T-helper 2 cell (primary cell): ENCODE measurements at regions not wholly inside any gene's neighbourhood (a gene's known extent, or its start where the extent isn't known, plus 50 kb on each side); places are given as distances from the start of the nearest gene placed in this dataset.
"Not testable (repeated sequence)": the region's sequence is repeated elsewhere in the genome, so short reads cannot be mapped to it uniquely, and the experiment has no call there.

Source experiments
- DNase-seq, 5 experiments: peaks; one replicate each; pipeline versions ENCODE4 v3.0.0 to v3.0.0-alpha.2; 2012 to 2022

DNA sequence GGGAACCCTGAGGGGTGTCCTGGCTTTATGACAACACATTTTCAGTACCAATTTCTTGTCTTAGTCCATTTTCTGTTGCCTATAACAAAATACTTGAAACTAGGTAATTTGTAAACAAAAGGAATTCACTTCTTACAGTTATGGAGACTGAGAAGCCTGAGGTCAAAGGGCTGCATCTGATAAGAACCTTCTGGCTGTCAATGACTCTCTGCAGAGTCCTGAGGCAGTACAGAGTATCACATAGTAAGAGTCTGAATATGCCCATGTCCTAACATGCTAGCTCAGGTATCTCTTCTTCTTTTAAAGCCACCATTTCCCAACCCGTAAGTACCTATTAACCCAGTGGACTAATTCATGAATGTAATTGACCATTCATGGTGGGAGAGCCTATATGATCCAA is 1458.6 kb upstream of the EYS start:
- DNase-seq: no peak

DNA sequence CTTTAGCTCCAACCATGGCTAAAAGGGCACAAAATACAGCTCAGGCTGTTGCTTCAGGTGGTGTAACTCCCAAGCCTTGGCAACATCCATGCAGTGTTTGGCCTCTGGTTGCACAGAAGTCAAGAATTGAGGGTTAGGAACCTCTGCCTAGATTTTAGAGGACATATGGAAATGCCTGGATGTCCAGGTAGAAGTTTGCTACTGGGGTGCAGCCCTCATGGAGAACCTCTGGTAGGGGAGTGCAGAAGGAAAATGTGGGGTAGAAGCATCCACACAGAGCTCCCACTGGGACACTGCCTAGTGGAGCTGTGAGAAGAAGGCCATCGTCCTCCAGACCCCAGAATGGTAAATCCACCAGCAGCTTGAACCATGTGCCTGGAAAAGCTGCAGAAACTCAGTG is 1453.8 kb upstream of the EYS start:
- DNase-seq: no peak

DNA sequence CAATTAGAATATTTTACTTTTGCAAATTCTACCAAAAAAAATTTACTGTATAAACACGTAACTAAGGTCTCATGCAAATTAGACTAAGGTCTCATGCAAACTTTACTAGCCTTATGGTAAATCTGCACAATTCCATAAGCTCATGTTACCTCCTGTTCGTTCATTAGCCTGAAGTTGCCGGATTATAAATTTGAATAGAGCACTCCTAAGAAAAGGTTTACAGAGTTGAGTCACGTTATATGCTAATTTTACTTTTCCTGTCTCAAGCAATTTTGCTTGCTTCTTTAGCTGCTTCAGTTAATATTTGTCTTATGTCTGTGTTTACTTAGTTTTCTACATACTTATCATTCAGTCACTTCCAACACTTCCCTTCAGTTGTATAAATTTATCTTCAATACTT is 1434.0 kb upstream of the EYS start:
- no peak for DNase-seq

DNA sequence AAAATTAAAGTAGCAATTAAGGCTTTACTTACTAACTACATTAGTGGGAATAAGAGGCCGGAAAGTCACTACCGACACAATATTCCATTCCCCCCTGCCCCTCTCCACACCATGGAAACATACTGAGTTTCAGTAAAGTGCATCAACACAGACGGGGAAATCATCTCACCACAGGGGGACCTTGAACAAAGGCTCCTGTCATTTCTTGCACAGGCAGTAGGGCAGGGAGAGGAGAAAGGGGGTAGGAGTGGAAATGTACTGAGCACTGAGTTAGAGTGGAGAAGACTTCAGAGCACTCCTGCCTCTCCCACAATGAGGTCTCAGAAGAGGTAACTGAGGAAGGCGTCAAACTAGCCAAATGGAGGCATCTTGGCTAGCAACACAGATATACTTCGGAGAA is 1426.9 kb upstream of the EYS start:
- no peak for DNase-seq

DNA sequence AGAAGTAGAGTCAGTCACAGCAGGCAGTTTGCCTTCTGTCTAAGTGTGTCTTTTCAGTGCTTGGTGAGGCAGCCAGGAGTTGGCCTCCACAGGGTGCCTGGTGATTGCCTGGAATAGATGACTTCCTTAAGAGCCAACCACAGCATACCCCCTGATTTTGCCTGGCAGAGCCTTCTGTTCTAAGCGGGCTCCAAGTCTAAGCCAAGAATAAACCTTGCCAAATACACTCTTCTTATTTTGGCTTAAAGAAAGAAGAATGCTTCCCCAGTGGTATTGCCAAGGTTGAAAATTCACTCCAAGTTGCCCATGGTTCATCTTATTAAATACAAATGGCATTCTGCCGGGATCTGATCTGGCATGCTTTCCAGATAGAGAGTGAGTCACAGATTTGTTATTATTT is 1424.8 kb upstream of the EYS start:
- DNase-seq: no peak

DNA sequence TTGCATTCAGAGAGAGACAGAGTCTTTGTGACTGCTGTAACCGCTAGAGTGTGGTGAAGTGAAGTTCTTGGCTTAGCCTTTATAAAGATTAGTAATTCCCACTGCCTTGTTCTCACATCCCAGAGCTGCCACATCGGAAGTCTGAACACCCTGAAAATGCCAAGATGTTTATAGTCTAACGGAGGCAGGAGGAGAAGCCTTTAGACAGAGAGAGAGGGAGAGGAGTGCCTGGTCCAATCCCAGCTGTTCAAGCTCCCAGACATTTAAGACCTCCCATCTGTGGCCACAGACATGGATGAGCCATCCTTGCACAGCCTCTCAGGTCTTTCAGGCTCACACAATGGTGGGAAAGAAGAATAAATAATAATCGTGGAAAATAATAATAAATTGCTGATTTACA is 1422.8 kb upstream of the EYS start:
- no peak for DNase-seq

DNA sequence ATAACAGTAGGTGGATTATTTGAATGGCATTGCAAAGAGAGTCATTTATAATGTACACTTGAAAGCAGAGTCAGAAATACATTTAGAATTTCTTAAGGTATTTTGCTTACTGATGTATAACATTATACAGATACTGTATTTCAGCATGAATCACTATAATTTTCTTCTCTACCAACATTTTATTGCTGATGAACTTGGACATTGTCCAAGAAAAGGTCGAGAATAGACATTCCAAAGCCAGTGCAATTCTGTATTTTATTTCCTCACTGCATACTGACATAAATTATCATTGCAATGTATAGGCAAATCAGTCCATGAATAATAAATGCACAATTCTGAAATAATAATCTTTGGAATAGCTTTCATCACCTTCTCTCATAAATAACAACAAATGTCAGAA is 1420.0 kb upstream of the EYS start:
- DNase-seq: no peak

DNA sequence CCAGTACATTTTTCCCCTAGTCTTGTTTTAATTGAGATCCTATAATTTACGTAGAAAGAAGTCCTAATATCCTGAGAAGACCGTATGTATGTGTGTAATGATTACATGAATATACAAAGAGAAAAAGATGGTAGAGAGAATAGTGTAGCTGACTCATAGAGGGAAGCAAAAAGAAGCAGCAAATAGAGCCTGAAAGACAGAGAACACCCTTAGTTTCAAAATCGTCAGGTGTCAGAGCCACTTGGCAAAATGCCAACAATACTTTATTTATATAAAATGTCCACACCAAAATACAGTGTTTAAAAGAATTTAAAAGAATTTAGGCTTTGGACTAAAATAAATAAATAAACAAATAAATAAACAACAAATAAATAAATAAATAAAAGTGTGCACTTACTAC is 1414.1 kb upstream of the EYS start:
- DNase-seq: no peak

DNA sequence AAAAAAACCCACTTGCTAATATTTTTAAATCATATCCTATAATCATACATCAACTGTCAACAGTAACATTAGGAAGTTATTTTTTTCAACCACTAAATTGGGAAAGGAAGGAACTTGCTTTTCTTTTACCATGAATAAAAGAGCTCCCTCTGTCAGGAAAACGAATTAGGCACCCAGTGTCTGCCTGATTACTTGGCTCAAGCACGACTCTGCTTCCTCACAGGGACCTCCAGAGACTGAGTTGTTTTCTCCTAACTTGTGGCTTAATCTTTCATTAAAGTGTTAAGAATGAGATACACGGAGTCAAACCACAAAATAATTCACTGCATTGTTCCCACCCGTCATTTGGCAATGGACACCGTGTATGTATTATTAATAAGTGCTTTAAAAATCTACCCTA is 1405.1 kb upstream of the EYS start:
- no peak for DNase-seq

DNA sequence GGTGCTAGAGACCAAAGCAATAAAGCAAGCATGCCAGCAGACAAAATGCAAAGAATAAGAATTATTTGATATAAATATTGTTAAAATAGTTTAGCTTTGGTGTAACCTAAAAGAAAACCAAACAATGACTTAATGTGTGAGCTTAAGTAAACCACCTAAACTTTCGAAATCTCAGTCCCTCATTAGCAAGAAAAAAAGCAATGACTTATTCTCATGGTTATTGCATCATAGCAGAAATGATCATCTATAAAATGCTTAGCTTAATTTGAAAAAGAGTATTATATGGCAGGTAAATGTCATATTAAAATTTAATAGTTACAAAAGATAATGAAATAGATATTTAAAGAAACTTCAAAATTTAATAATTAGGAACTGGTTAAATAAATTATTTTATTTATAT is 1395.7 kb upstream of the EYS start:
- no peak for DNase-seq

DNA sequence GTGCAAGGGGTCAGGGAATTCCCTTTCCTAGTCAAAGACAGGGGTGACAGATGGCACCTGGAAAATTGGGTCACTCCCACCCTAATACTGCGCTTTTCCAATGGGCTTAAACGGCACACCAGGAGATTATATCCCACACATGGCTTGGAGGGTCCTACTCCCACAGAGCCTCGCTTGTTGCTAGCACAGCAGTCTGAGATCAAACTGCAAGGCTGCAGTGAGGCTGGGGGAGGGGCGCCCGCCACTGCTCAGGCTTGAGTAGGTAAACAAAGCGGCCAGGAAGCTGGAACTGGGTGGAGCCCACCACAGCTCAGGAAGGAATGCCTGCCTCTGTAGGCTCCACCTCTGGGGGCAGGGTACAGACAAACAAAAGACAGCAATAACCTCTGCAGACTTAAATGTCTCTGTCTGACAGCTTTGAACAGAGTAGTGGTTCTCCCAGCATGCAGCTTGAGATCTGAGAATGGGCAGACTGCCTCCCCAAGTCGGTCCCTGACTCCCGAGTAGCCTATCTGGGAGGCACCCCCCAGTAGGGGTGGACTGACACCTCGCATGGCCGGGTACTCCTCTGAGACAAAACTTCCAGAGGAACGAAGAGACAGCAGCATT is 1388.7 kb upstream of the EYS start:
- DNase-seq: not testable (repeated sequence)

DNA sequence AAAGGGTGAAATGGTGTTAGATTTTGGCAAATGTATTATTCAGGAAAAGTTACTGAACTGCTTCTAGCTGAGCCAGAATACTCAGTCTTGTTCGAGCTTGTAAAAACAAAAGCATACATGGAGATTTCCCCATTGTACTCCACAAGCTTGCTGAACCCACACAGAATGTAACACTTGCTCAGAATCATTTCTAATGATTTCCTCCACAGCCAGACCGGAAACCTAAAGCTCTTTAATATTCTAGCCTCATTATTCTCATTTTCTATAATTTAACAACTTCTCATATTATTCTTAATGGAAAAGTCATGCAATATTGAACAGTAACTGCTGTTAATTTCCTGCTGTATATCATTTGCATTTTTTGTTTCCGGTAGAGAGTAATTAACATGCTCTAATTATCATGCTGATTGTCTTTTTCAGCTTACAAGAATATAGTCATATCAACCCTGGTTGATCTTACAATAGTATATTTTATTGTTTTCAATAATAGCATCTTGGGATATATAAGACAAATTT is 1387.5 kb upstream of the EYS start:
- DNase-seq: no peak

DNA sequence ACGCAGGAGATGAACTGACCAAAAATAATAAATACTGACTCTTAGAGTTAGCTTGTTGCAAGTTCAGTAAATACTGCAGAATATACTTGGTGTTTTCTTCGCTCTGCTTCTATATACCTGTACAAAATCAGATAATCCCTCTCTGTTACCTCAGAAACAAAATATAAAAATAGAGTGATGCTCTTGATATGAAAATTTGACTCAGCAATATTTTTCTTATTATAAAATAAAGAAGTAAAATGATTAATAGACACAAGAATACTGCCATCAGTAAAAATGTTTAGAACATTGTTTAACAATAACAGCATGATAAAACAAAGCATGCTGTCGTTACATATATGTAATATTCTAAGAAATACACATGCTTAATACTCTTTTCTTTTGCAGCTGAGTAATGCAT is 1366.9 kb upstream of the EYS start:
- DNase-seq: no peak

DNA sequence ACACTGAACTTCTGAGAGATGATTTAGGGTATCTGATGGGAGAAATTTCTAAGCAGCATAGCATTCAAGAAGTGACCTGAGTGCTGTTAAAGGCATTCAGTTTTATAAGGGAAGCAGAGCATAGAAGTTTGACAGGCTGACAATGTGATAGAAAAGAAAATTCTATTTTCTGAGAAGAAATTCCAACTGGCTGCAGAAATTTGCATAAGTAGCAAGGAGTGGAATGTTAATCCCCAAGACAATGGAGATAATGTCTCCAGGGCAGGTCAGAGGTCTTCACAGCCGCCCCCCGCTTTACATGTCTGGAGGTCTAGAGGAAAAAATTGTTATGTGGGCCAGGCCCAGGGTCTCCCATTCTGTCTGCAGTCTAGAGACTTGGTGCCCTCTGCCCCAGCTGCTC is 1361.8 kb upstream of the EYS start:
- no peak for DNase-seq

DNA sequence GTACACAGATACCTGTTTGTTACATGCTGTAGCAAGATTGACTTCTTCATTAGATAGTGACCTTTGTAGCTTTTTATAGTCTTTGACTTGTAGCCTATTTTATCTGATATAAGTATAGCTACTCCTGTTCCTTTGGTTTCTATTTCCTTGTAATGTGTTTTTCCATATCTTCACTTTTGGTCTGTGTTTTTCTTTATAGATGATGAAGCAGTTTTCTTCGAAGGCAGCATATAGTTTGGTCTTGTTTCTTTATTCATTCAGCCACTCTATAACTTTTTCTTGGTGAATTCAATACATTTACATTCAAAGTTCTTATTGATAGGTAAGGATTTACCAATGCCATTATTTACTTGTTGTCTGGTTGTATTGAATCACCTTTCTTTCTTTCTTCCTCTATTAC is 1357.3 kb upstream of the EYS start:
- no peak for DNase-seq

DNA sequence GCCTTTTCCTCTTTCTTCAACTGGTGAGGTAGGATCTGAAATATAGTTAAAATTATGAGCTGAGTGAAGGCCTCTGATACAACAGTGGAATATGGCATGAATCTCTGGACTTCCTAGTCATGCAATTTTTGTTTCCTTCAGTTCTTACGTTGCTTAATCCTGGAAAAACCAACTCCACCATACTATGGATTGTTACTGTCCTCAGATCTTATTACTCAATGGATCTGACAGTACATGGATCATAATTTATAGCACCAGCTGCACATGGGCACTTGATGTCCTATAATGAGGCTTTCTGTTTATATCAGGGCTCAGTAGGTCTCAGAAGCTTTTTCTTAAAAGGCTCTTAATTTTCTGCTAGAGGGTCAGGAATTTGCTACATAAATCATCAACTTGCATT is 1341.0 kb upstream of the EYS start:
- no peak for DNase-seq

DNA sequence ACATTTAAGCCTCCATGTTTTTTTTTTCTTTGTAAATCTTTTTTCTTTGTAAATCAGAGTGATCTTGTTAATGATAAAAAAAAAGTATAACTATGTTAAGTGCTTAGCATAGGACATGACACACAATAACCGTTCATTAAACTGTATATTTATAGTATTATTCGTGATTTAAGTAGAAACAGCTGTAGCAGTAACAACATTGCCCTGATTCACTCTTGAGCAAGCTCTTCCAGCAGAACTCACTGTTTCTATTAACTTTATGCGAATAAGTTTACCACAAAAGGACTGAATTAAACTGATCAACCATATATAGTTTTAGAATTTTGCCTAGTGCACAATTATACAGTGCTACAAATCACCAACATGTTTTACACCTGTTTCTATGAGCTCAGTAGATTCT is 1338.0 kb upstream of the EYS start:
- DNase-seq: no peak

DNA sequence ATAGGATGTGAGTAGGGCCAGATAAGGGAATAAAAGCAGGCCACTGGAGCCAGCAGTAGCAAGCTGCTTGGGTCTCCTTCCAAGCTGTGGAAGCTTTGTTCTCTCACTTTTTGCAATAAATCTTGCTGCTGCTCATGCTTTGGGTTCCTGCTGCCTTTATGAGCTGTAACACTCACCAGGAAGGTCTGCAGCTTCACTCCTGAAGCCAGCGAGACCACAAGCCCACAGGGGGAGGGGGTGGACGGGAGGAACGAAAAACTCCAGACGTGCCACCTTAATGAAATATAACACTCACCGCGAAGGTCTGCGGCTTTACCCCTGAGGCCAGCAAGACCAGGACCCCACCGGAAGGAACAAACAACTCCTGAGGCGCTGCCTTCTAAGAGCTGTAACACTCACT is 1324.4 kb upstream of the EYS start:
- no peak for DNase-seq

DNA sequence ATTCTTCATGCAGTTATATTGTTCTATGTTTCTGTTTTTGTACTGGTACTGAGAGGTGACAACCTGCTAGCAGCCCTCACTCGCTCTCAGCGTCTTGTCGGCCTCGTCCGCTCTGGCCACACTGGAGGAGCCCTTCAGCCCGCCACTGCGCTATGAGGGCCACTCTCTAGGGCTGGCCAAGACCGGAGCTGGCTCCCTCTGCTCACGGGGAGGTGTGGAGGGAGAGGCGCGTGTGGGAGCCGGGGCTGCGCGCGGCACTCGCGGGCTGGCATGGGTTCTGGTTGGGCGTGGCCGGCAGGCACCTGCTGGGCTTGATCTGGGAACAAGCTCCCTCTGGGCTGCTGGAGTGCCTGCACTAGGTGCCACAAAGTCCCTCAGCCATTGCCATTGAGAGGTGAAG is 1323.8 kb upstream of the EYS start:
- DNase-seq: no peak

DNA sequence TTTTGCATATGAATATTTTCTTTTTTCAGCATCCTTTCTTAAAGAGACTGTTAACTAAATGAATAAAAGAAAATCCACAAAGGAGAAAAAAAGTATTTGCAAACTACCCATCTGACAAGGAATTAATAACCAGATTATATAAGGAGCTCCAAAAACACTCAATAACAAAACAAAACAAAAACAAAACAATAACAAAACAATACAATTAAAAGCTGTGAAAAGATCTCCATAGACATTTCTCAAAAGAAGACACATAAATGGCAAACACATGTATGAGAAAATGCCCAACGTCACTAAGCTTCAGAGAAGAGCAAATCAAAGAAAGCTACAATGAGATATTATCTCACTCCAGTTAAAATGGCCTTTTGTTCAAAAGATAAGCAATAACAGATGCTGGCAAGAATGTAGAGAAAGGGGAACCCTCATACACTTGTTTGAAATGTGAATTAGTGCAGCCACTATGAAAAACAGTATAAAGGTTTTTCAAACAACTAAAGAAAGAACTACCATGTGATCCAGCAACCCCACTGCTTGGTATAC is 1310.0 kb upstream of the EYS start:
- no peak for DNase-seq

DNA sequence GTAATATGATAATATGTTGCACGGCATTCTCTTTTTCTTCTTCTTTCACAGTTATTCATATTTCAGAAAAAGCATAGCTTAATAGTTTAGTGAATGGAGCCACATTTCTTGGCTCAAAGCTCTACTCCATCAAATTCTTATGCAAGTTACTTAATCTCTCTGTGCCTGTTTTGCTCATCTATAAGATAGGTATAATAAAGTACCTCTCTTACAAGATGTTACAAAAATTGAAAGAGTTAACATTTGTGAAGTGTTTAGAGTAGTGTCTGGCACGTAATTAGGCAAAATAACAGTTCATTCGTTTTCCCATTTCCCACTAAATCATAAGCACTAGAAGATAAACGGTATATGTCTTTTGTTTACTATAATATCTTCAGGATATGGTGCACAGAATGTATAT is 1304.4 kb upstream of the EYS start:
- no peak for DNase-seq

DNA sequence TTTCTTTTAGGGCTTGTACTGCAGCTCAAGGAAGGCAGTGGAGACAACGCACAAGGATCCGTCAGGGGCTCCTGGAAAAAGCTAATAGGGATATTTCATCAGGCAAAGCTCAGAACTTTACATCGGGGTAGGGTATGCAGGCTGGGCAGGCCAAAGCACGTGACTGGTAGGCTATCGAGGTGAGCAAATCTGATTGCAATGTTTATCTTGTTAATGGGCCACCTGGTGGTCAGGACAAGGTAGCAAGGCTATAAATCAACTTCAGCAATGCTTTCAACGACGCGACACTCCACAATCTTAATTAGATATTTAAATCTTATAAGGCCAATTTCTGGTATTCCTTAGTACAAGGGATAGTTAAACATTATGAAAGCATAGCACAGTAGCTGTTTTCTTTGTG is 1302.8 kb upstream of the EYS start:
- no peak for DNase-seq

DNA sequence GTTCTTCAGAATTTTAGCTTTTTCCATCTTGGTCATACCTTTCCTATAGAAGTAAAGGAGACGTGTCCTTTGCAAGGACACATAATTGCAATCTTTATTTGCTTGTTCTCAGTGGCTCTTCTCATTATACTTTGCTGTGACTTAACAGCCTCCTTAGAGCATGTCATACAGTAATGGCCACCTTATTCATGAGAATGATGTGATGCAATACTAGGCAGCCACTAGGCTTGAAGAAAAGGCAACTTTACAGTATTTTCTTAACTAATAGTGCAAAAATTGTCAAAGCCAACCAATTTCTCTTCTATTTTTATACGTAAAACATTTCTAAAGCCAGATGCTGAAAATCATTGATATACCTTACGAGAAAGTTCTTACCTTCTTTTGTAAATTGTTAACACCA is 1296.8 kb upstream of the EYS start:
- DNase-seq: no peak

DNA sequence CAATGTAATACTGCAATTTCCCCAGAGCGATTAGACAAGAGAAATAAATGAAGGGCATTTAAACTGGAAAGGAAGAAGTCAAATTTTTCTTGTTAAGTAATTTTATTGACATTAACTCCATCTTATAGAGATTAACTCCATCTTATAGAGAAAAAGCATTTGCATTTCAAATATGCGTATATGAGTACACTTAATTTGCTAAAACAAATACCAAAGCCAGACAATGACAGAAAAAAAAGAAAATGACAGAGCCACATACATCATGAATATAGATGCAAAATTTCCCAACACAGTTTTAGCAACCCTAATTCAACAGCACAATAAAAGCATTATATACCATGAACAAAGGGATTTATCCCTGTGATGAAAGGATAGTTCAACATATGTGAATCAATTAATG is 1293.1 kb upstream of the EYS start:
- no peak for DNase-seq

DNA sequence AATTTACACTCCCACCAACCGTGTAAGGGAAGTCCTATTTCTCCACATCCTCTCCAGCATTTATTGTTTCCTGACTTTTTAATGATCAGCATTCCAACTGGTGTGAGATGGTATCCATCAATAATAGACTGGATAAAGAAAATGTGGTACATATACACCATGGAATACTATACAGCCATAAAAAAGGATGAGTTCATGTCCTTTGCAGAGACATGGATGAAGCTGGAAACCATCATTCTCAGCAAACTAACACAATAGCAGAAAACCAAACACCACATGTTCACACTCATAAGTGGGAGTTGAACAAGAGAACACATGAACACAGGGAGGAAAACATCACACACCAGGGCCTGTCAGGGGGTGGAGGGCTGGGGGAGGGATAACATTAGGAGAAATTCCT is 1290.6 kb upstream of the EYS start:
- not testable (repeated sequence) for DNase-seq
